Lower leg skin (tissue), 3 donors: ENCODE measurements at regions not wholly inside any gene's neighbourhood (a gene's known extent, or its start where the extent isn't known, plus 50 kb on each side); places are given as distances from the start of the nearest gene placed in this dataset.

Source experiments
- POLR2A ChIP-seq, 2 donors: fragments of 450-650 bp; IDR thresholded peaks; one replicate each; pipeline ENCODE4 v1.6.1; 2016 to 2017; ENCODE audit warnings: antibody characterized with exemption in 2 of 2, mild to moderate bottlenecking in 1 of 2, moderate library complexity in 1 of 2
- TF ChIP-seq, protein P1 (sequence below), 3 donors: fragments of 450-650 bp; IDR thresholded peaks; one replicate each; pipeline ENCODE4 v1.5.1; 2016; ENCODE audit warnings: antibody characterized with exemption in 3 of 3, mild to moderate bottlenecking in 3 of 3, moderate library complexity in 2 of 3

DNA sequence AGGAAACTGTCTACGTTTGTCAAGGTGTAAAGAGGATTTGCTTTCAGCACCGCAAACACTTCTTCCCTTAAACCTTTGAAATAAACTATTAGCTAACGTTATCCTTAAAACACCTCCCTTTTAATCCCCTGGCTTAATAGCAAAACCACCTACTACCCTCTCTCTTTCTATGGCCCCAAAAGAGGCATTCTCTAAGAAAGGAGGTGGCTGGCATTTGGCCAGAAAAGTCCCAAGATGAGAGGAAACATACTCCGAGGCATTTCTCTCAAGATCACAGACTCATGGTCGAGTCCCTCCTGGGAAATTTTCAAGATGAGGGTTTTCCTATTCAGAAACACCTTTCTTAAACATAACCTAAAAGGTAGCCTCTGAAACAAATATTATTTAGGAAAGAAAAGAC lies 60.6 kb upstream of the VCX3B start:
- TF ChIP-seq, protein P1, sequence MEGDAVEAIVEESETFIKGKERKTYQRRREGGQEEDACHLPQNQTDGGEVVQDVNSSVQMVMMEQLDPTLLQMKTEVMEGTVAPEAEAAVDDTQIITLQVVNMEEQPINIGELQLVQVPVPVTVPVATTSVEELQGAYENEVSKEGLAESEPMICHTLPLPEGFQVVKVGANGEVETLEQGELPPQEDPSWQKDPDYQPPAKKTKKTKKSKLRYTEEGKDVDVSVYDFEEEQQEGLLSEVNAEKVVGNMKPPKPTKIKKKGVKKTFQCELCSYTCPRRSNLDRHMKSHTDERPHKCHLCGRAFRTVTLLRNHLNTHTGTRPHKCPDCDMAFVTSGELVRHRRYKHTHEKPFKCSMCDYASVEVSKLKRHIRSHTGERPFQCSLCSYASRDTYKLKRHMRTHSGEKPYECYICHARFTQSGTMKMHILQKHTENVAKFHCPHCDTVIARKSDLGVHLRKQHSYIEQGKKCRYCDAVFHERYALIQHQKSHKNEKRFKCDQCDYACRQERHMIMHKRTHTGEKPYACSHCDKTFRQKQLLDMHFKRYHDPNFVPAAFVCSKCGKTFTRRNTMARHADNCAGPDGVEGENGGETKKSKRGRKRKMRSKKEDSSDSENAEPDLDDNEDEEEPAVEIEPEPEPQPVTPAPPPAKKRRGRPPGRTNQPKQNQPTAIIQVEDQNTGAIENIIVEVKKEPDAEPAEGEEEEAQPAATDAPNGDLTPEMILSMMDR (IDR thresholded peaks at IDR 0.05), result no peak
- TF ChIP-seq POLR2A (IDR thresholded peaks at IDR 0.05), result no peak
